AG20443 (cell line): ENCODE measurements at regions not wholly inside any gene's neighbourhood (a gene's known extent, or its start where the extent isn't known, plus 50 kb on each side); places are given as distances from the start of the nearest gene placed in this dataset.
A peak's percentile ranks its signal among the peaks of the same experiment; 100 is the strongest.

Experiments used
- DNase-seq: peaks from one replicate; pipeline ENCODE4 v3.0.0; 2012; ENCODE audit warnings: low spot score, mixed read lengths

- peak; percentile 13 for DNase-seq
These were observed 370.3 kb downstream of the RFPL4B start for GRCh38 chr6:112717401-112717800.

GRCh38 chr6:112717856-112718255, 370.7 kb downstream of the RFPL4B start:
- no peak for DNase-seq

GRCh38 chr6:112725541-112726085, 378.5 kb downstream of the RFPL4B start:
- DNase-seq: no peak

GRCh38 chr6:112735129-112735528, 388.0 kb downstream of the RFPL4B start:
- DNase-seq: no peak

- DNase-seq: no peak
These were observed 392.6 kb downstream of the RFPL4B start for GRCh38 chr6:112739766-112740165.

- no peak for DNase-seq
These were observed 396.2 kb downstream of the RFPL4B start for GRCh38 chr6:112743323-112743722.

- no peak for DNase-seq
These were observed 397.7 kb downstream of the RFPL4B start for GRCh38 chr6:112744827-112745226.

- no peak for DNase-seq
These were observed 398.6 kb downstream of the RFPL4B start for GRCh38 chr6:112745765-112746164.

GRCh38 chr6:112749673-112750072, 402.5 kb downstream of the RFPL4B start:
- no peak for DNase-seq

- DNase-seq: no peak
These were observed 405.2 kb downstream of the RFPL4B start for GRCh38 chr6:112752305-112752704.

GRCh38 chr6:112752791-112753190, 405.7 kb downstream of the RFPL4B start:
- no peak for DNase-seq

GRCh38 chr6:112760831-112761230, 413.7 kb downstream of the RFPL4B start:
- DNase-seq: no peak

- no peak for DNase-seq
These were observed 414.6 kb downstream of the RFPL4B start for GRCh38 chr6:112761740-112762139.

GRCh38 chr6:112764377-112764776, 417.2 kb downstream of the RFPL4B start:
- no peak for DNase-seq

GRCh38 chr6:112770308-112770707, 423.2 kb downstream of the RFPL4B start:
- no peak for DNase-seq

- DNase-seq: peak; percentile 18
These were observed 426.1 kb downstream of the RFPL4B start for GRCh38 chr6:112773187-112773586.

GRCh38 chr6:112774319-112774718, 427.2 kb downstream of the RFPL4B start:
- no peak for DNase-seq

- peak; percentile 70 for DNase-seq
These were observed 433.5 kb downstream of the RFPL4B start for GRCh38 chr6:112780498-112781096.

- DNase-seq: no peak
These were observed 434.1 kb downstream of the RFPL4B start for GRCh38 chr6:112781241-112781640.

- no peak for DNase-seq
These were observed 438.3 kb downstream of the RFPL4B start for GRCh38 chr6:112785408-112785807.

GRCh38 chr6:112786801-112787200, 439.7 kb downstream of the RFPL4B start:
- no peak for DNase-seq

GRCh38 chr6:112787371-112787770, 440.2 kb downstream of the RFPL4B start:
- DNase-seq: no peak

GRCh38 chr6:112795316-112795715, 448.2 kb downstream of the RFPL4B start:
- DNase-seq: no peak

- DNase-seq: no peak
These were observed 449.6 kb downstream of the RFPL4B start for GRCh38 chr6:112796712-112797111.
